Body of pancreas (tissue), 4 donors: ENCODE measurements at regions not wholly inside any gene's neighbourhood (a gene's known extent, or its start where the extent isn't known, plus 50 kb on each side); places are given as distances from the start of the nearest gene placed in this dataset.

Experiments
- CTCF ChIP-seq, 7 experiments: fragments of 450-650 bp in 4 of 7; fragments of 200-600 bp in 3 of 7; sonication (generic) in 3 of 7; IDR thresholded peaks; one replicate each; pipeline ENCODE4 v1.5.1; 2016 to 2019; ENCODE audit warnings: antibody characterized with exemption in 7 of 7
- POLR2A ChIP-seq, 3 donors: fragments of 450-650 bp; IDR thresholded peaks; one replicate each; pipeline ENCODE4 v1.6.1; 2016; ENCODE audit warnings: antibody characterized with exemption in 3 of 3, mild to moderate bottlenecking in 2 of 3

- TF ChIP-seq CTCF (IDR thresholded peaks at IDR 0.05) = no peak
- no peak for TF ChIP-seq POLR2A (IDR thresholded peaks at IDR 0.05)
Observed at GRCh38 chr1:80059940-80060339, 1053.4 kb upstream of the ADGRL4 start.
